GM18907 (cell line): ENCODE measurements at regions not wholly inside any gene's neighbourhood (a gene's known extent, or its start where the extent isn't known, plus 50 kb on each side); places are given as distances from the start of the nearest gene placed in this dataset.

Source experiments
- ATAC-seq: cut with Tn5 transposase; IDR thresholded peaks from one replicate; pipeline ENCODE4 v1.9.1; 2021; ENCODE audit warnings: mild to moderate bottlenecking, moderate library complexity; ENCODE audit not compliant: unreplicated experiment

GRCh38 chr2:51231071-51231470 lies 199.1 kb upstream of the NRXN1 start:
- no peak for ATAC-seq

GRCh38 chr2:51225377-51225776 lies 193.4 kb upstream of the NRXN1 start:
- no peak for ATAC-seq

- ATAC-seq: no peak
Measured at GRCh38 chr2:51224790-51225189, 192.9 kb upstream of the NRXN1 start.

GRCh38 chr2:51222106-51222505 lies 190.2 kb upstream of the NRXN1 start:
- ATAC-seq: no peak

- no peak for ATAC-seq
Measured at GRCh38 chr2:51220606-51221005, 188.7 kb upstream of the NRXN1 start.

- ATAC-seq: no peak
Measured at GRCh38 chr2:51220080-51220479, 188.1 kb upstream of the NRXN1 start.

- no peak for ATAC-seq
Measured at GRCh38 chr2:51219468-51219867, 187.5 kb upstream of the NRXN1 start.

- ATAC-seq: no peak
Measured at GRCh38 chr2:51218047-51218446, 186.1 kb upstream of the NRXN1 start.

- ATAC-seq: no peak
Measured at GRCh38 chr2:51213826-51214225, 181.9 kb upstream of the NRXN1 start.

- ATAC-seq: no peak
Measured at GRCh38 chr2:51212374-51212773, 180.4 kb upstream of the NRXN1 start.

GRCh38 chr2:51208521-51208920 lies 176.6 kb upstream of the NRXN1 start:
- no peak for ATAC-seq

GRCh38 chr2:51201295-51201694 lies 169.4 kb upstream of the NRXN1 start:
- ATAC-seq: no peak

- ATAC-seq: no peak
Measured at GRCh38 chr2:51194656-51195055, 162.7 kb upstream of the NRXN1 start.

- ATAC-seq: no peak
Measured at GRCh38 chr2:51170273-51170672, 138.3 kb upstream of the NRXN1 start.

- no peak for ATAC-seq
Measured at GRCh38 chr2:51165534-51166260, 133.8 kb upstream of the NRXN1 start.

GRCh38 chr2:51158251-51158650 lies 126.3 kb upstream of the NRXN1 start:
- no peak for ATAC-seq

- no peak for ATAC-seq
Measured at GRCh38 chr2:51153236-51153635, 121.3 kb upstream of the NRXN1 start.

- ATAC-seq: no peak
Measured at GRCh38 chr2:51151490-51152140, 119.7 kb upstream of the NRXN1 start.

- no peak for ATAC-seq
Measured at GRCh38 chr2:51149725-51150124, 117.8 kb upstream of the NRXN1 start.

- ATAC-seq: no peak
Measured at GRCh38 chr2:51145761-51146160, 113.8 kb upstream of the NRXN1 start.

- no peak for ATAC-seq
Measured at GRCh38 chr2:51120754-51121280, 88.9 kb upstream of the NRXN1 start.

- no peak for ATAC-seq
Measured at GRCh38 chr2:51111532-51111931, 79.6 kb upstream of the NRXN1 start.
